SHP77 treated with DMSO at 0.1 percent for 48 hours (cell line): ENCODE measurements at regions not wholly inside any gene's neighbourhood (a gene's known extent, or its start where the extent isn't known, plus 50 kb on each side); places are given as distances from the start of the nearest gene placed in this dataset.
"Not testable (repeated sequence)": the region's sequence is repeated elsewhere in the genome, so short reads cannot be mapped to it uniquely, and the experiment has no call there.

Source experiments
- DNase-seq: peaks from one replicate; lab custom pipeline; 2025; lab: John Stamatoyannopoulos, UW

DNA sequence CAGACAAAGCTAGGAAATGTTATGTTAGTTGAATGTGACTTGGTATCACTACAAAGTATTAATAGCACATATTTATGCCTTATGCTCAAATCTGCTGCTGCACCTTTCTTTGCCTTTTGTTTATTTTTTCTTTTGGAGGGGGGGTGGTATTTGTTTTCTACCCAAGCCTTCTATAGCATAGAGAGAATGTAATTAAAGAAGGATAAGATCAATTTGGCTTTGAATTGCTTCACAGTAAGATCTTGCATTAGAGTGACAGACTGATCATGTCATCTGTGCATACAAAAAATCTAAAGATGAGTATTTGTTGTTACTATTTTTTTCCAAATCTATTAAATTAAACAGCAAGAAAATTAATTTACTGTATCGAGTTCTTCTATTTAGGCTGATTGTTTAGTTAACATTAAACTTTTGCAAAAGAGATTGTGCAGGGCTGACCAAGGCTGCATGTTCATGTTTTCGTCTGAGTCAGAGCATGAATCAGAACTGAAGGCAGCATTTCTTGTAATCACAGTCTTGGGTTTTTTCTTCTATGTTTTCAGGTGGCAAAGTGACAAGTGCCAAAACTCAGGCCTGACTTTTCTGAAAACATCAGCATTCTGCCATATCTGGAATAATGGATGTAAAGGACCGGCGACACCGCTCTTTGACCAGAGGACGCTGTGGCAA, 1007.1 kb upstream of the WWC1 start:
- DNase-seq = no peak

DNA sequence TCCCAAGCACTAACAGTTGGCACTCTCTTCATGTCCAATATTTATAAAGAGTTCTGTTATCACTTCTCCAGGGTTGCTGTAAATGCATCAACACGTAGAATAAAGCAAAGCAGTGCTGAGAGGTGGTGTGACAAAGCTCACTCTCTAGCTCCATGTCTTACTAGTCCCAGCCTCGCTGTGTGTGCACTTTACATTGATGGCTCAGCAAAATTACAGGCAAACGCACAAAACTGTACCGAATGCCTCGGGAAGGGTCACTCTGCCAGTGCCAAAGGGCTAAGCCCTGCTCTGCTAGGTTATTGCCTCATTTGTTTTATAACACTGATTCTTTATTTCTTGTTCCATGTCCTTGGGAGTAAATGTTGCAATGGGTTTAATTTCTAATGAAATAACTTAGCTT, 1005.9 kb upstream of the WWC1 start:
- no peak for DNase-seq

DNA sequence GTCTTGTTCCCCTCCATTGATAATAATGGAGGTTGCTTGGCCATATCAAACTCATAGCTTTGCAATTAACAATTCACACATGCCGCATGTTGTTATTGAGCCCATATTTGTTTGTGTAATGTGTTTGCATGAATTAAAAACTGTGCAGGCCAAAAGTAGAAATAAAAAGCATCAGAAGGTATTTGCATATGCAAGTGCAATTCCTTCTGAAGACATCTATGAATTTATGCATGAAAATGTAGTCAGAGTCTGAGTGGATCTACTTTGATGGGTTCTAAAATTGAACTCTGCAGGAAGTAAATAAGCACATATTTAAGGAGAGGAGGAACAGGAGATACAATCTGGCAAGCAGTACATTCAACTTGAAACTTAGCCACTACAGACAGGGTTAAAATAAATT, 1004.6 kb upstream of the WWC1 start:
- no peak for DNase-seq

DNA sequence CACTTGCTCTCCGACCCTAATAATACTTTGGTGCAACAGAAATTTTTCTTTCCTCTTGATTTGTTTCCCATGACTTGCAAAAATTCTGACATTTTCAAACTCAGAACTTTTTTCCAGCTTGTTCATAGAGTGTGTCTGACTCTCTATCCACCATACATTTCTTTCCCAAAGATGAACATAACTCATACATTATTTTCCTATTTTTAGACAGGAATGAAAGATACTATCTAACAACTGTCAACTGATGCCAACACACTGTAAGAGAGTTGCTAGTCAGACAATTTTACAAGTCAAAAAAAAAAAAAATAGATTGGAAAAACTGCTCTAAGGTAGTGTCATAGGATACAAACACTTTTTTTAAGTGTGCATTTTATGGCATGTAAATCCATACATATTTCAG, 1001.0 kb upstream of the WWC1 start:
- DNase-seq = no peak

DNA sequence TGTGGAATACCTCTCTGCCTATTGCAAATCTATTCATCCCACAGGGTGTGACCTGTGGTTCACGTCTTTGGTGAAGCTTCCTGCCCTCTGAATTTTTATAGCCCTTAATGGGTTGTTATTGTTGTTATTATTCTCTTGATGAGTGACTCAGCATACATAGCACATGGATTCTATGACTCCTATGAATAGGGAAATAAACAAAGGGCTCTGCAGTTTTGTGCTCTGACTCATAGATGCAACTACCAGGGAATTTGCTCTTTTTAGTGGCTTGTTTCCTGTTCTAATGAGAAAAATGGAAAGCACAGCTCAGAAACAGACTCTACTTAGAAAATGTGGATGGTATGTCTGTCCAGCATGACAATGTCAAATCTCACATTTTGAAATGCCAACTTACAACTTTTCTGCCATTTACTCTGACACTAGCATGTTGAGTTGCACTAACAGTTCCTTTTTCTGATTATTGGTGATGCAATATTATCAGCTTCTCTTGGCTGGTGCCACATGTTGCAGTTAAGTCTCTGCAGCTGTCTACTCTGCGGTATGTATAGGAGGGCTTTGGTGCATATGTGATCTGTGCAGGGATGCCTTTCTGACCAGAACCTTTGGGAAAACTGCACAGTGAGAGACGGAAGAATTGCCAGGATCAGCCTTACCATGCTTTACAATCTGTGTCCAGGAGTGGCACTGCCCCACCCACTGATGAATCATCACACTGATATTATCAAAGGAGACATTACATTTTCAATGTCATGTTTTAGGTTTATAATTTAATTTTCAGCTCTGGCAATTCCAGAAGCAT, 996.4 kb upstream of the WWC1 start:
- DNase-seq = no peak

DNA sequence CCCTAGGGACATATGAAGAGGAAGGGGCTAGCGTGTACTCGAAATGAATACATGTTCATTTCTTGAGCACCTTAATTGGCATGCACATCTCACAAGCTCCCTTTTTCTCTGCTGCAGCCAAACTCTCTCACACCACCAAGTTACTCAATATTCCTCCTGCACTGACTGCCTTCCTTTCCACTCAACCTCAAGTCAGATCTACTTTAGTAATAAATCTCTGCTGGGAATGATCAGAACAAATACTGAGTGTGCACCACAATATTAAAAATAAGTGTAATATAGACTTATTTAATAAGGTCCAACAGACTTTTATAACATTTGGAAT, 995.8 kb upstream of the WWC1 start:
- no peak for DNase-seq

DNA sequence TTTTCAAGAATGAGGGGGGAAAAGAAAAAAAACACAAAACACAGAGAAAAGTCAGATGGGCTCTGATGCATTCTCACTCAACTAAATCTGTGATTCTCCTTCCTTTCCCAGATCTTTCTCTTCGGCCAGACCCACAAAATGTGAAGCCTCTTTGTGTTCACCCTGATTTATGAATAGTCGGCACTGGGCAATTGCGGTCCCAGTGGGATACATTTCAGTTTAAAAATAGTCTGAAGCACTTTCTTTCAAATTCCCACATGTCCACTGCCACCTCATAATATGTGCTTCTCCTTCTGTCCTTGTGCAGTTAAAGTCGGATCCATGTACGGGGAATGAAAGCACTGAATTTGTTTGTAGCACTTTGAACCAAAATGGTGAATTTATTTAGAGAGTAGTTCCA, 995.4 kb upstream of the WWC1 start:
- DNase-seq = no peak

DNA sequence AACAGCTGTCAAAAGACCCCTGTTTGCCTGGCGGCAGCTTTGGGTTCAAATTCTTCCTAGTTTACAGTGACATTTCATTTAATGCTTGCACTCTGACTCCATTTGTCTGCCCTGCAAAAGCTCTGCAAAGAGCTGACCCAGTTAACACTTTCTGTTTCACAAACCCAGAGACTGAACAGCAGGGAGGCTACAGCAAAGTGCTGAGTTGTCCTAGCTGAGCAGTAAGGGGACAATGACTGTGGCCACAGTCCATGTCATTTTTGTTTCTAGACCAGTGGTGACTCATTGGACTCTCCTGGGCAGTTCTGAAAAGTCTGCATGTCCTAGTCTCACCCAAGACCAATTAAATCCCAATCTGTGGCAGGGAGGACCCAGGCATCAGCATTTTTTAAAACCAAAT, 994.8 kb upstream of the WWC1 start:
- DNase-seq = no peak

DNA sequence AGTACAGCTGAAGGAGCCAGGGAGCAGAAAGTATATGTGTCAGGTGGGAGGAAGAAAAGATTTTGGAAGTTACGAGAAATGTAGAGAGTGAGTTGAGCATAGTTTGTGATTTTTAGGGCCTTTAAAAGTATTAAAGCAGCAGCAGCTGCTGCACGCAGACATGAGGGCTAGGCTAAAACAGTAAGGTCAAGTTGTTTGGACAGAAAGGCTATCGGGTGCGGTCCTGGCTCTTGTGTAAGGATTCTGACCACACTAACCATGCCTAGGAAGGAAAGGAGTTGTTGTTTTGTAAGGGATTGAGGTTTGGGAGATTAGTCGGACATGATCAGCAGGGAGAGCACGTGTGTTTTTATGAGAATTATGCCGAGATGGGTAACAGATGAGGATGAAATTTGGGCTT, 991.6 kb upstream of the WWC1 start:
- not testable (repeated sequence) for DNase-seq

DNA sequence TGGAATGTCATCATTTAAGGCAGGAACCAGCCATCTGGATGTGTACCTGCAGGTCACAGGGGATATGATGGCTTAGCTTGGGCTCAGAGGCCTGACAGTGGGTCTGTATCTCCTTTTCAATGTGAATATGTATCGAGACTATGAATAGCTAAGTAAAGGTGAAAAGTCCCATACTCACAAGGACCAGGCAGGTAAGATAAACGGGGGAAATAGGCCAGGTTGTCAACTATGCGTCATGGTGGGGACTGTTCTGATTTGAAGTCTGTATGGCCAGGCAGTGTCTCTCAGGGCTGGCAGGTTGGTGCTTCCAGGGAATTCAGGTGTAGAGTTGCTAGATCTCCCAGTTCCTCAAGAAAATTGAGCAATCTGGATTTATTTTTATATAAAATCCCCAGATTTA, 987.9 kb upstream of the WWC1 start:
- DNase-seq = no peak

DNA sequence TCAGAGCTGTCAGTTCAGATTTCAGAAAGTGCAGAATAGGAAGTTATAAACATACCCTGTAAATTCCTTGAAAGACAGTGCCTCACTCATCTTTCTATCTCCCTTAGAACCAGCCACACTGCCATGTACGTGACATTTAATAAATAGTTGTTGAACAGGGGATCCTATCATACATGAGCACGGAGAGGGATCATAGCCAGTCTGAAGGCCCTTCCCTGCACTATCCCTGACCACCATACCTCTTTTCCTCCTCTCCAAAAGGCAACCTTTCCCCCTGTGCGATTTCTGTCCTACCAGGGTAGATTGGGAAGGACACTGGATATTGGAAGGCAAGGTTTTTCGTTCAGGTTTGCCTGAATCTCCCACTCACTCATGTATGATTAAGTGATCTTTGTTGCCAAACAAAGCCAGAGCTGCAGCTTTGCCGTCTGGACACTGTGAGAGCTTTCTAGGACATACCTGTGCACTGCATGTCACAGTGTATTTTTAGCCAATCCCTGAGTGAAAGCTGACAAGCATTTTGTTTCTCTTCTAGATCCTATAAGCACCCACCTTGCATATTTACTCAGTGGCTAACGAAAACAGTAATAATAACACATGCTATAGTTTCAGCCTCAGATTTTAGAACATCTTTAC, 986.5 kb upstream of the WWC1 start:
- no peak for DNase-seq

DNA sequence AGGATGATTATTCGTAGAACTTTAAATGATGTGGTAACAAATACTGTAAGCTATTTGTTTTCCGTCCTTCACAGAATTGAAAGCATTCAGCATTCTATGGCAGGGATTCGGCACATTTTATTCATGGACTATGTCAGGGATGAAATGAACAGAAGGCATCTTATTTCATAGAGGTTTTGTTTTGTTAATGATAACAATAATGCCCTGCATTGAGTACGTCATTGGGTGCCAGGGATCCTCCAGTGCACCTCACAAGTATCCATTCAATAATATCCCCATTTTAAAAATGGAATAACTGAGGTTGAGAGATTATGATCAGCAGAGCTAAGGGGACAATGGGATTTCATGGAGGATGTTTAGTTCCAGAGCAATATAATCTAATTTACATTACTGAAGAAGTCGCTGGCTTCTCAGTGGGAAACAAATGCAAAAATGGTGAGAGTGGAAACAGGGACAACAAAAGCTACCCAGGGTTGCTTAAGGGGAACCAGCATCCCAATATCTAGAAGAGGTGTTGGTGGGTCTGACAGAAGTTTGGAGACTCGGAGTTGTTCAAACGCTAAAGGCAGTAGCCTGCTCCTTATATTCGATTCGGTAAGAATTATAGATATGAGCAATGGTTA, 985.7 kb upstream of the WWC1 start:
- no peak for DNase-seq

DNA sequence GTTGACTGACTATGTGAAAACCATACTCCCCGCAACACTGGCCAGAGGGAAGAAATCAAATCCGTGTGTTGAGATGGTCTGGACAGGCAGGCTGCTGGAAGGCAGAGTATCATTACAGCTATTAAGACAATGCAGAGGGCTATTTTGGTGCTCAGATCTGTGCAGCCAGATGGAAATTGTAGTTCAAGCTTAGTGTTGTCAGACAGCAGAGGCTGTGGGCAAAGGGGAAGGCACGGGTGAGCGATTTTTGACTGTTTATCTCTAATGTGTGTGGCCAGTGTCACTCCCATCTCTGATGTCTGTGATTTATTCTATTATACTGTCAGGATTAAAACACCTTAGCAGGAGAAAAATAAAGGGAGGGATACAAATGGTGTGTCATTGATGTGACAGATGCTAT, 984.4 kb upstream of the WWC1 start:
- DNase-seq = no peak

DNA sequence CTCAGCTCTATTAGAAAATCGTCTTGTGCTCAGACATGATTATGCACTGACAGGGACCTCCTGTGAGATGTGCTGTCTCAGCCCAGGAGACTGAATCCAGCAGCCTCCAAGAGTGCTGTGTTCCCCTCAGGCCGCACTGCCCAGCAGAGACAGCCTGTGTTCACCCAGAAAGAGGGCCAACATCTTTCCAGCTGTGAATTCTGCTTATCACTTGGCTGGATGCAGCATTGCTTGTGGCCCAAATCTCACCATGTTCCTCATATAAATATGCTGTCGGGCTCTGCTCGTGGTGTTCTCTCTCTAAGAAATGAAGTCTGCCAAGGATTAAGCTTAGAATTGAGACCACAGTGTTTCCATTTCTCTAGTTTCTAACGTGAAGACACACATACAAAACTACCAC, 983.0 kb upstream of the WWC1 start:
- DNase-seq = no peak

DNA sequence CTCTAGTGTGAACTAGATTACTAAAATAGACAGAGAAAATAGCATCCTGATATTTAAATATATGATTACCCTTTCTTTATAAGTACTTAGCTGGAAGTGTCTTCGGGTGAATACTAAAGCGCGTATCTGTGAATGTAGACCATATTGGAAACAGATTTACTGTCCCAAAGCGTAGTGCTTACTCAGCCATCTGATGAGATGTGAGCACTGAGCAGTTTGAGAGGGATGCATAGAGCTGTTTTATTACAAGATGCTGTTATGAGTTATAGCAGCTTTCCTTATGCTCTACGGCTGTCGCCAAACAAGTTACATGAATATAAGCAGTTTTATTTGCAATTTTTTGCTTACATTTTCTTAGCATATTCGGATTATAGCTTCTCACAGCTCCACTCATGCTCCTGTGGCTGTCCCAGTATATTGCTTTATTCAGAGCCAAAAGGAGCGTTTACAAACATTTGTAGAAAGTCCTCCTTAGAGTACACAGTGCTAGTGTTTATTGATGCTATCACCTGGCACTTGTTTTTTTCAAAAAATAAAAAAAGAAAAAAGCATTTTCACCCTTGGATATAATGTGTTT, 981.4 kb upstream of the WWC1 start:
- DNase-seq = no peak

DNA sequence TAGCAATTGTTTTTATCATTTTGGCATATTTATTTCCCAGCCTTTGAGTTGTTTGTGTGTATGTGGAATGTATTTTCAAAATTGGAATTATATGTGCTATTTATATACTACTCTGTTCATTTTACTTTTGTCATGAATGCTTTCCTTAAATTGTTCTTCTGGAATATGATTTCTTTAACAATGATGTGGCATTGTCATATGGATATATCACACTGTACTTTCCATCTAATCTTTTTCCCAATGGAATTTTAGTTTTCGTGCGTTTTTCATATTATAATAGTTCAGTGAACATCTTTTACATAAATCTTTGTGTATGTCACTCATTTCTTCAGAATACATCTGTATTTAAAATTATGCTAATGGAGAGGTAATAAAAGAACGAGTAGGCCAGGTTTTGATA, 980.1 kb upstream of the WWC1 start:
- DNase-seq = no peak

DNA sequence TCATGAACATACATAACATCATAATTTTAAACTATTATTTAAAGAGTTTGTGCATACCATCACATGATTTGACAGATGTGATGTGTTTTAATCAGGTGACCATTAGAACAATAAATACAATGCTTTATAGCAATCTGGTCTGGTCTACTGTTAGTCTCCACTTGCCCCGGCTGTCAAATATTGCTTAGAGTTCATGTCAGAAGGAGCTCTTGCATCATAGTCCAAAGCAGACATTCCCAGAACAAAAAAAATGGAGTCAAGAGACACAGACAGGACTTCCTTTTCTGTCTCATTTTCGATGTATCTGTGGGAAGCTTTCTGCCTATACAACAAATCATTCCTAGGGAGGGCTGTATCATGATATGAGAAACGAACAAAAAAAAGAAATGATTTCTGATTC, 979.2 kb upstream of the WWC1 start:
- no peak for DNase-seq

DNA sequence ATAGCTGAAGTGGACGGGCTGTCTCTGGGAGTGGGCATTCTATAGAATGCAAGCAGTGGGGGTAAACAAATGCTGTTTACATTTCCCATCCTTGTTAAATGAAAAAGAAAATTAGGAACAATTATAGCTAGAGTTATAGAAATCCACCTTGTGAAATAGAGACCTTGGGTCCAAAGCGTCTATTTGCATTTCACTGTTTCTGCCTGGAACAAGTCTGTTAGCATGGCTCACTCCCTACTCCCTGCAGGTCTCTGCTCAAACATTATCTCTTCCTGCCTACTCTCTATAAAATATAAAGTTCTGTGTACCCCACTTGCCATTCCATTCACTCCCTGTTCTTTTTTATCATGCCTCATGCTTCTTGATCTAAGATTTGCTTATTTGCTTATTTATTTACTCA, 975.7 kb upstream of the WWC1 start:
- no peak for DNase-seq

DNA sequence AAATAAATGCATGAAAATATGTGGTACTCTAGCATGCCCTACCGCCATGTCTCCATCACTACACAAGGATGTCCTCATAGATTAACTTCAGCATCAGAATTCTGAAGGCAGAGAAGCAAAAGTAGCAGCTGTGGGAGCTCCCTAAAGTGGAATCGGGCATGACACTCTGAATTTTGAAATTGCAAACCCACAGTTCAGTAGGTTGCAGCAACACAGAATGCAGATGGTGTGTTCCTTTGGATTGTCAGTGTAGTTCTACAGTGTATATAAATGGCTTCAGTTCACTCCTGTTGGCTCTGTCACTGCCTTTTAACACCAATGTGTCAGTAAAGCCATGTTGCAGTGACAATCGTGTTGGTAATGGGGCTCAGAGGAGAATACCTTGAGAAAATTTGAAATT, 973.6 kb upstream of the WWC1 start:
- no peak for DNase-seq

DNA sequence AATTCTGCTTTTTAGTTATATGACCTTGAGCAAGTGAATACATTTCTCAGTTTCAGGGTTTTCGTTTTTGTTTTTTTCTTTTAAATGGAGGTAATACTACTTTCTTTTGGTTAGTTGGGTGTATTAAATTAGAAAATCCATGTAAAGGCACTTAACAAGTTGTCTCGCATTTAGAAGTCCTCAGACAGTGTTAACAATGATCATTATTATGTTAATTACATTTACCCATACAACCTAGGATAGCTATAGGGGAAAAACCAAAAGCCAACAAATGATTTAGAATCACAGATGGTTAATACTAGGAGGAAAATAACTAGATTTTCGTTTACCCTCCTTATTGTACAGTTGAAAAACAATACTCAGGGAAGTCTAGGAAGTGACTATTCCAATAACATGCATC, 972.2 kb upstream of the WWC1 start:
- DNase-seq = no peak

DNA sequence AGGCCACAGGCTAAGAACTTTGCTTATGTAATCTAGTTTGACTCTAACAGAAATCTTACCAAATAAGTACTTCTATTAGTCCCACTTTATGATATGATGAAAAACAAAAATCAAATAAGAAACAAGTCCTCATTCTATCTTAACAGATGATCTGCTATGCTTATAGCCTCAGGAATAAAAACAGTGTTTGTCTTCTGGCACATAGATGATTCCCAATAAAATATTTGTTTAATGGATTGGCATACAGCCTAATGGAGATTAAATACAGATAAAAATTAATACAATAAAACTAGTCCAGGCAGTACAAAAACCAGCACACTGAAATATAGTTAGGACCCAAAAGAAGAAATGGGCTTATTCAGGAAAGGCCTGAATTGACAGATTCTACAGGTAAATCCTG, 971.4 kb upstream of the WWC1 start:
- DNase-seq = no peak

DNA sequence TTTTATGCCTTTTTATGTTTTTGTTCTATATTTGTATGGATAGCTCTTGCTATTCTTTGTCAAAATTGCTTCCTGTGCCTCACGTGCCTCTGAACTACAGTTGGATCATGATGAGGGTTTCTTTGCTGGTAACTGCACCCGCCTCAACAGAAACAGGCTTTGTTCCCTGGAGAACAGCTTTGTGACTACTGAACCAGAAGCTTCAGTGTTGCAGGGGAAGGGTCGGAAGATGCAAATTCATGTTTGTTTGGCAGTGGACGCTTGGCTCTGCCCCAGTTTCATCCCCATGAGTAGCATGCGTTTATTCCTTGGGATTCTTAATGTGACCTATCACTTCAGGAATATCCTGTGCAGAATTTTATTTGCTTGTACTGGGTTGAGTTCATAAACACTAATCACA, 959.1 kb upstream of the WWC1 start:
- no peak for DNase-seq

DNA sequence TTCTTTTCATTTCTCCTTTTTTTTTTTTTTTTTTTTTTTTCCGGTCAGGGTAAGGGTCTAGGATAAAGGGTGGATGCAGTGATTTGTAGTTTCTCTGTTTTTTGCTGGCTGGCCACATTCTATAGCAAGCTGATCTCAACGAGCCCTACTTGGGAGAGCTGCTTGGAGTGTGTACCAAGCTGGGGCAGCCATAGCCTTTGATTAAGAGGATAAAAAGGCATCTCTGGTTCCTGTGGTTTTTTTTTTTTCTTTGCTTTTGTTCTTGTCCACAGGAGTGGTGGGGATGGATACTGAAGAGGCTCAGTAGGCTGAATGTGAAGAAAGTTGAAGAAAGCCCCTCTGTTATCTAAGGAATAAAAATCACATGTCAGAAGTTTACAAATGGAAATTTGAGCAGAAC, 955.3 kb upstream of the WWC1 start:
- DNase-seq = no peak
